ENCODE measurements at regions not wholly inside any gene's neighbourhood (a gene's known extent, or its start where the extent isn't known, plus 50 kb on each side); places are given as distances from the start of the nearest gene placed in this dataset.

DNA sequence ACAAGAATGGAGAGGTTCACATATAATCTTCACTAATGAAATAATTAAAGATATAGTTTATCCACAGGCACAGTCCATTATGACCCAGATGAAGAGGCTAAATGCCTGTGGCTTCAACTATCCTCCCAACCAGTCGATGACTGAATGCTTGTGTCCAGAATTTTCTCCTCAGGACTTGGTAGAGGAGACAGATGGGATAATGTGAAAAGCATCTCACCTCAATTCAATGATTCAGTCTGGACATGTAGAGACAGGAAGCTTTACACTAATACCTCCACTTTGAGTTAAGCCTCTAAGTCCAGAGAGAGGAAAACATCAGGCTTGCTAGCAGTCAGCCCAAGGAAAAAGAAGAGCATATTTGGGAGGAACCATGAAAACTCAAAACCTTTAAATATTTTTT is 59.1 kb upstream of the COL1A2 start:
- TF ChIP-seq, protein P1, sequence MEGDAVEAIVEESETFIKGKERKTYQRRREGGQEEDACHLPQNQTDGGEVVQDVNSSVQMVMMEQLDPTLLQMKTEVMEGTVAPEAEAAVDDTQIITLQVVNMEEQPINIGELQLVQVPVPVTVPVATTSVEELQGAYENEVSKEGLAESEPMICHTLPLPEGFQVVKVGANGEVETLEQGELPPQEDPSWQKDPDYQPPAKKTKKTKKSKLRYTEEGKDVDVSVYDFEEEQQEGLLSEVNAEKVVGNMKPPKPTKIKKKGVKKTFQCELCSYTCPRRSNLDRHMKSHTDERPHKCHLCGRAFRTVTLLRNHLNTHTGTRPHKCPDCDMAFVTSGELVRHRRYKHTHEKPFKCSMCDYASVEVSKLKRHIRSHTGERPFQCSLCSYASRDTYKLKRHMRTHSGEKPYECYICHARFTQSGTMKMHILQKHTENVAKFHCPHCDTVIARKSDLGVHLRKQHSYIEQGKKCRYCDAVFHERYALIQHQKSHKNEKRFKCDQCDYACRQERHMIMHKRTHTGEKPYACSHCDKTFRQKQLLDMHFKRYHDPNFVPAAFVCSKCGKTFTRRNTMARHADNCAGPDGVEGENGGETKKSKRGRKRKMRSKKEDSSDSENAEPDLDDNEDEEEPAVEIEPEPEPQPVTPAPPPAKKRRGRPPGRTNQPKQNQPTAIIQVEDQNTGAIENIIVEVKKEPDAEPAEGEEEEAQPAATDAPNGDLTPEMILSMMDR (IDR thresholded peaks at IDR 0.05), result no peak
- TF ChIP-seq POLR2A (IDR thresholded peaks at IDR 0.05), result no peak
